ENCODE measurements at regions not wholly inside any gene's neighbourhood (a gene's known extent, or its start where the extent isn't known, plus 50 kb on each side); places are given as distances from the start of the nearest gene placed in this dataset.

DNA sequence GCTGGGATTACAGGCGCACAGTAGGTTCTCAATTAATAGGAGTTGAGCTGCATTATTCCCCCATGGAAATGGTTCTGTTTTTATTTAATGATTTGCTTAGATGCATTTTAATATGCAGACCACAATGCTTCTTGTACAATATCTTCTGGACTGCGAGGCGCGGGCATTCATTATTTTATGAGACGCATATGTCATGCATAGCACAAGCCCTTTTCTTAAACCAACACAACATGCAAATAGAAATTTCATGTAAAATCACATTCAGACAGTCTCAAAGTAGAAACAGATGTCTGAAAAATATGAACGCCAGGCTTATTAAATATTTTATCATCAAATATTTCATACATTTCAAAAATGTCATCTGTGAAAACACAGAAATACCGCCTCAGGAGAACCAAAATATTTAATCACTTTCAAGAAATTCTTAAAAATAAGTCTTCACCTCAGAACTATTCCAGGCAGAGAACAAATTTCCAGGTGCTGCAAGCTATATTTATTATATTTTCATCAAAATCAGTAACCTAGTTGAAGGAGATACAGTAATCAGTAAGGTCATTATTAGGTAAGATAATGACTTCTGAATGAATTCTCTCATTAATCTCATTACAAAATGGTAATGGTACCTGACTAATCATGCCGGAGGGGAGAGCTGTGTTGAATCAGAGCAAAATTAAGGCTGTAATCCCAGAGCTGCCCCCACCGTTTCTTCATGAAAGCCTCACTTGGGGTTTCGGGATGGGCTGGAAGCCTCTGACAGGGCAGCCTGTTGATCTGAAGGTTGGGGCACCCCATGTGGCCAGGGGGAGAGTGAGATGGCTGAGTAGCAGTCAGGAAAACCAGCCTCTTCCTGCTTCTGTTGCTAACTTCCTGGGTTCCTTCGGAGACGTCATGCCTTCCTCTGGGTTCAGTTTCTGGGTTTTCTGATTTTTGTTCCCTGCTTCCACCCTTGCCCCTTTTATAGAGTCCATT lies 133.9 kb upstream of the ZNF618 start:
- DNase-seq (ENCODE audit: low read depth in 1 of 2, low spot score in 1 of 2), result no peak
- no peak for TF ChIP-seq JUND (IDR thresholded peaks at IDR 0.05; ENCODE audit: low read depth)
- in situ Hi-C loops (cut with HindIII; ENCODE audit: low pct_unique_long_range_greater_than_20kb, low sequenced_read_pairs), result no loop called here

DNA sequence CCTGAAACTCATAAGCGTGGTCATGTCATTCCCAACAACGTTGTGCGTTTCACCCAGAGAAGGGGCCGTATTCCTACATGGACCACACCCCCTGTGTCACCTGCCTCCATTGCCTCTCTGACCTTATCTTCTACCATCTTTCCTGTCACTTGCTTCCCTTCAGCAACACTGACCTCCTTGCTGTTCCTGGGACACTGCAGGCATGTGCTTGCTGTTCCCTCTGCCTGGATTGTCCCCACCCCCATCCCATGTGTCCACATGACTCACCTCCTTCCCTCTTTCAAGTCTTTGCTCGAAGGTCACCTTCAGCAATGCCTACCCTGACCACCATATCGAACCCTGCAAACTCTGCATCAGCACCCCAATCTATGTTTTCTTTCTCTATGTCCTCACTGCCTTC lies 133.2 kb upstream of the ZNF618 start:
- in situ Hi-C loops (cut with HindIII; ENCODE audit: low pct_unique_long_range_greater_than_20kb, low sequenced_read_pairs), result no loop called here
- DNase-seq (ENCODE audit: low read depth in 1 of 2, low spot score in 1 of 2), result no peak
- TF ChIP-seq JUND (IDR thresholded peaks at IDR 0.05; ENCODE audit: low read depth), result no peak

DNA sequence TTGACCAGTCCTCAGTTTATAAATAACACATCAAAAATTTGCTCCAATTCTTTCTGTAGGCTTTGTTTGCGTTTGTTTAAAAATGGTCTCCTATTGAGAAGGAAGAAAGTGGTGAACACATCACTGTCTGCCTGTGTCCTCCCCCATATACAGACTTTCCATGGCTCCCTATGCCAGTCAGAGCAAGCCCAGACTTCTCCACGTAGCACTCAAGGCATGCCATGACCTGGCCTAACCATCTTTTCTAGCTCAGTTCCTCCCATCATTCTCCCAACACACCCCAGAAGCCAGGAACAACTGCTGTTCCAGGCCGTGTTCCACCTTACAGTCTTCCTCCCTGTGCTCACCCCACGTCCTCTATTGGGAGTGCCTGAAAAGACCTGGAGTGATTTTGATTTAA lies 129.6 kb upstream of the ZNF618 start:
- in situ Hi-C loops (cut with HindIII; ENCODE audit: low pct_unique_long_range_greater_than_20kb, low sequenced_read_pairs), result no loop called here
- TF ChIP-seq JUND (IDR thresholded peaks at IDR 0.05; ENCODE audit: low read depth), result no peak

DNA sequence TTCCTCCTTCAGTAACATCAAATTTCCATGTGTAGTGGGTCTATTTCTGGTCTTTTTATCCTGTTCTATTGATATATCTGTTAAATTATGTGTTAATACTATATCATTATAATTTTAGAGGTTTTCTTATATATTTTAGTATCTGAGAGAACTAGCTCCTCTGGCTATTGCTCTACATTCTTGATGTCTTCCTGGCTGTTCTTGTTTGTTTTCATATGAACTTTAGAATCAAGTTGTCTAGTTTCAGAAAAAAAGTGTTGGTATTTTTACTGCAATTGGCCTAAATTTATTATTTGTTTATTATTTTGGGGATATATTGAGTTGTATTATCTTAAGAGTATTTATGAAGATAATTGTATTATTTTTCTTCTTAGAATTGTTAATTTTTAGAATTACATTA lies 128.0 kb upstream of the ZNF618 start:
- DNase-seq (ENCODE audit: low read depth in 1 of 2, low spot score in 1 of 2), result no peak
- TF ChIP-seq JUND (IDR thresholded peaks at IDR 0.05; ENCODE audit: low read depth), result no peak
- in situ Hi-C loops (cut with HindIII; ENCODE audit: low pct_unique_long_range_greater_than_20kb, low sequenced_read_pairs), result no loop called here

More for the DNA sequence above, 129.6 kb upstream of the ZNF618 start:
- no peak for DNase-seq (ENCODE audit: low read depth in 1 of 2, low spot score in 1 of 2)

DNA sequence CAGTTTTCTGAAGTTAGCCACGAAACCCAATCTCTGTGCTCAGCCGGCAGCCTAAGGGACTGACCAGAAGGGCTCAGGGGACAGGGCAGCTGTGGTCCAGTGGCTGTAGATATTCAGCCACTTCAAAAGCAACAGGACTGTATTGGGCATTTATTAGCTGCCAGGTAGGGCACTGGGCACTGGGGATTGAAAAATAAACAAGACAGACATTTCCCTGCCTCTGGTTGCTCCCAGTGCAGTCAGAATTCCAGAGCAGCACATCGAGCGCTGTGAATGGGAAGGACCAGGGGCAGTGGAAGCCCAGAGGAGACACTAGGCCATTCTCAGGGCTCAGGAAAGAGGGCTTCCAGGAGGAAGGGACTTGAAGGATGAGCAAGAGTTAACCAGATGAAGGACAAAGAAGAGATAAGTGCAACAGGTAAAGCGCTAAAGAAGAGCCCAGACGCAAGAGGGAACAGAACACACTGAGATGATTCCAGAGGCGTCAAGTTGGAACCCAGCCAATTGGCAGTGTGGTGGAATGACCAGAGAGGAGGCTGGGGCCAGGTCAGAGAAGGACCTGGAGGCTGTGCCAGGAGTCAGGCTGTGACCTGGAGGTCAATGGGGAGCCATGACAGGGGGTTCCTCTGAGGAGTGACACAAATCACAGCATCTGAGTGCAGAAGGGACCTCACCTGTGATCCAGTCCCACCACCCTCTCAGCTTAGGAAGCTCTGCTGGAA lies 122.5 kb upstream of the ZNF618 start:
- no peak for DNase-seq (ENCODE audit: low read depth in 1 of 2, low spot score in 1 of 2)
- TF ChIP-seq JUND (IDR thresholded peaks at IDR 0.05; ENCODE audit: low read depth), result no peak
- in situ Hi-C loops (cut with HindIII; ENCODE audit: low pct_unique_long_range_greater_than_20kb, low sequenced_read_pairs), result no loop called here

DNA sequence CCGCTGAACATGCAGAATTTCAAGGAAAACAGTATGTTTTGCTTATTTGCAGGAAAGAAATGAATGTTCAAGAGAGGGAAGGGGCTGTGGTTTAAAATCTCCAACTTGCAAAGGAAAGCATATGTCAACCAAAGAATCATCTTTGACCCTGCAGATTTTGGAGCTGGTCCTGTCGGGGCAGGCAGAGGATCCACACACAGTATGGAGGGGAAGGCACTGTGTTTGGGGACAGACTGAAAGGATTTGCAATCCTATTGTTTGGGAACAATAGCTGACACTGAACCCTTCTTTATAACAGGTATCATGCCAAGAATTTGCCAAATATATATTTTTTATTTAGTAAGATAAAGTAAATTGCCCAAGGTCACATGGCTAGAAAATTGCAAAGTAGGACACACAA lies 121.4 kb upstream of the ZNF618 start:
- no peak for TF ChIP-seq JUND (IDR thresholded peaks at IDR 0.05; ENCODE audit: low read depth)
- in situ Hi-C loops (cut with HindIII; ENCODE audit: low pct_unique_long_range_greater_than_20kb, low sequenced_read_pairs), result no loop called here
- DNase-seq (ENCODE audit: low read depth in 1 of 2, low spot score in 1 of 2), result no peak

DNA sequence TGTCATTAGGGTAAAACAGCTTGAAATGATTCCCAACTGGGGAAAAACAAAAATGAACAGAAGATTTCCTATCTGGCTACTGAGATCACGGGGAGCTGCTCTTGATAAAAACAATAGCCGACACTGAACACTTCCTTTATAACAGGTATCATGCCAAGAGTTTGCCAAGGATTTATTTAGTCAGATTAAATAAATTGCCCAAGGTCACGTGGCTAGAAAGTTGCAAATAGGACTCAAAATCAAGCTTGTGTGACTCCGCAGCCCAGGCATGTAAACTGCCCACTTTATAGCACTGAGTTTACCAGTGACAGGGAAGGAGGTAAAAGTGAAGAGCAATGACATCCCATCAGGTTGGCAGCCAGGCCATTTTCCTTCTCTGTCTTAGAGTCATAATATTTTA lies 120.7 kb upstream of the ZNF618 start:
- no peak for DNase-seq (ENCODE audit: low read depth in 1 of 2, low spot score in 1 of 2)
- no peak for TF ChIP-seq JUND (IDR thresholded peaks at IDR 0.05; ENCODE audit: low read depth)
- in situ Hi-C loops (cut with HindIII; ENCODE audit: low pct_unique_long_range_greater_than_20kb, low sequenced_read_pairs), result no loop called here

DNA sequence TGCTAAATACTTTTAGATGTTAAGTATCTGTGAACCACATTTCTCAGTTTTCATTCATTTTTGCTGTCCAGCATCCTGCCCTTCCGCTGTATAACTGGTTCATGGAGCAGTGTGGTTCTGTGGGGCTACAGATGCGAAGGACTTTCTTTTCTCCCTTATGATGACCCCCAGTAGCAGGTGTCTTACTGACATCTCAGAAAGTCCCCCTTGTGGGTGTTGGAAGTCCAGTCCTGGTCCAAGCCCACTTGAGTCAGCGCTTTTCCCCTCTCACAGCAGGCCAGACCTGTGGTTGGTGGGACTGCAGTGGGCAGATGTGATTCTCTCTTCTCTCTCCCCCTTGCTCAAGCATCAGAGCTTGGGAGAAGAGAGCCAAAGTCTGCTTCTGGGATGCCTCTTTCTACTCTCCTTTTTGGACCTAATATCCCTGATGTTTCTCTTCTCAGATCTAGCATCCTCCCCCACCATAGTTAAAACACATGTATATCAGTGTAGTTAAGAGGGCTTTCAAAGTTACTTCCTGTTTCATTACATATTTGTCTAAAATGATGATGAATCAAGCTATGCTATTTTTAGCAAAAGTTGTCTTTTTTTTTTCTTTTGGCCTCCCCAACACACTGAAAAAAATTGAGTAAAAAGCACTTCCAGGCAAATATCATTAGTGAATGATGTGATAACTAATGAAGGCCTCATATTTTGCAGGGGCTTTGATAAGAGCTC lies 119.5 kb upstream of the ZNF618 start:
- TF ChIP-seq JUND (IDR thresholded peaks at IDR 0.05; ENCODE audit: low read depth), result no peak
- no peak for DNase-seq (ENCODE audit: low read depth in 1 of 2, low spot score in 1 of 2)
- in situ Hi-C loops (cut with HindIII; ENCODE audit: low pct_unique_long_range_greater_than_20kb, low sequenced_read_pairs), result no loop called here

DNA sequence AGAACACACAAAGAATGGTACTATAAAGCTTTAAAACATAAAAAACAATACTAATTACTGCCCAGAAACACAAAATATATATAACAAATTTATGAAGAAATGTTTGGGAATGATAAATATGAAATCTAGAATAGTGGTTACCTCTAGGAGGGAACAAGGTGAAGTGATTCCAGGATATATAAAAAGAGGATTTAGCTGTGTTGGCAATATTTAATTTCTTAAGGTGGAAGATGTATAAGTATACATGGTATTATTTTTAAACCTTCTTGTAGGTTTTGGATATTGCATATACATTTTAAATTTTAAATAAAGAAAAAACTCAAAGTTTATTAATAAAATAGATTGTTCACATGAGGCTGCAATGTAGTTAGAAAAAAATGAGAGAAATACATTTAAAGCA lies 112.7 kb upstream of the ZNF618 start:
- no peak for TF ChIP-seq JUND (IDR thresholded peaks at IDR 0.05; ENCODE audit: low read depth)
- in situ Hi-C loops (cut with HindIII; ENCODE audit: low pct_unique_long_range_greater_than_20kb, low sequenced_read_pairs), result no loop called here
- no peak for DNase-seq (ENCODE audit: low read depth in 1 of 2, low spot score in 1 of 2)

DNA sequence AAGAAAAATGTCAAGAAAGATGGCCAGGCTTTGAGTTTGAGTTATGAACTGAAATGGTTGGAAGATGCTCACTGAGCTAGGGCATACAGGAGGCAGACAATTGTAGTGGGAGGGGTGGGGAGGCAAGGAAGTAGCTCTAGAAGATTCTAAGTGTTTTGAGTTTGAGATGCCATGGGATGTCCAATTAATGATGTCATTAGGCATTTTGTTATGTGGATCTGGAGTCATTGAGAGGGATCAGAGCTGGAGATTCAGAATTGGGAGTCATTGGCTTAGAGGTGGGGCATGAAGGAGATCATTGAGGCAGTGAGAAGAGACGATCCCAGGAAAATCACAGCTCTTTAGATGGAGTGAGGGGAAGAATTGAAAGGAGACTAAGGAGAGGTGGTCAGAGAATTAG lies 111.5 kb upstream of the ZNF618 start:
- no peak for TF ChIP-seq JUND (IDR thresholded peaks at IDR 0.05; ENCODE audit: low read depth)
- DNase-seq (ENCODE audit: low read depth in 1 of 2, low spot score in 1 of 2), result no peak
- in situ Hi-C loops (cut with HindIII; ENCODE audit: low pct_unique_long_range_greater_than_20kb, low sequenced_read_pairs), result no loop called here

DNA sequence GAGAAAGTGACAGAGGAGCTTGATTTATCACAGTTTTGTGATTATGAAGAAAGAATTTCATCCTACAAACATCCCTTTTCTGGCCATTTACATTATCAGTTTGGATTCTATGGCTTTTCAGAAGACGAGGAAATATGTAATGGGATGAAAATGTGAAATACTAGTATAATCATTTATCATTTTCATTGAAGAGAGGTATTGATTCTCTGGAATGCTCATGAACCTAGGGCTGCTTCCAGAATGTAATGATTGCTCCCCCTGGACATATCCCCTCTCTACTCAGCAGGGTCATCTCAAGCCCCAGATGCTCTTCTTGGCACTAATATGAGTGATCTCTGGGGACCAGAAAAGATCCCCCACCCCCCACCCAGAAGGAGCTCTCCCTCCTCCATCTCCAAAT lies 106.7 kb upstream of the ZNF618 start:
- no peak for DNase-seq (ENCODE audit: low read depth in 1 of 2, low spot score in 1 of 2)
- TF ChIP-seq JUND (IDR thresholded peaks at IDR 0.05; ENCODE audit: low read depth), result no peak
- in situ Hi-C loops (cut with HindIII; ENCODE audit: low pct_unique_long_range_greater_than_20kb, low sequenced_read_pairs), result no loop called here

DNA sequence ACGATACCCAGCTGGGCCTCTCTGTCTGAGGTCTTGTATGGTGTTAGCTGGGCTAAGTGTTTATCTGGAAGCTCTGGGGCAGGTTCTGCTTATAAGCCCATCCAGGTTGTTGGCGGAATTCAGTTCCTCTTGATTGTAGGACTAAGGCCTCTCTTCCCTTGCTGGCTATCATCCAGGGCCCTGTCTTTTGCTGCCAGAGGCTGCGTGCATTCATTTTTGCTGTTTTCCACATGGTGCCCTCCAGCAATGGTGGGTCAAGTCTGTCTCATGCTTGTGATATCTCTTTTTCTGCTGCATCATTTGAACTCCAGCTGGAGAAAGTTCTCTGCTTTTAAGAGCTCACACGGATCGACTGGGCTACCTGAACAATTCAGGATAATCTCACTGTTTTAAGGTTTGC lies 105.7 kb upstream of the ZNF618 start:
- in situ Hi-C loops (cut with HindIII; ENCODE audit: low pct_unique_long_range_greater_than_20kb, low sequenced_read_pairs), result no loop called here
- no peak for DNase-seq (ENCODE audit: low read depth in 1 of 2, low spot score in 1 of 2)
- TF ChIP-seq JUND (IDR thresholded peaks at IDR 0.05; ENCODE audit: low read depth), result no peak

DNA sequence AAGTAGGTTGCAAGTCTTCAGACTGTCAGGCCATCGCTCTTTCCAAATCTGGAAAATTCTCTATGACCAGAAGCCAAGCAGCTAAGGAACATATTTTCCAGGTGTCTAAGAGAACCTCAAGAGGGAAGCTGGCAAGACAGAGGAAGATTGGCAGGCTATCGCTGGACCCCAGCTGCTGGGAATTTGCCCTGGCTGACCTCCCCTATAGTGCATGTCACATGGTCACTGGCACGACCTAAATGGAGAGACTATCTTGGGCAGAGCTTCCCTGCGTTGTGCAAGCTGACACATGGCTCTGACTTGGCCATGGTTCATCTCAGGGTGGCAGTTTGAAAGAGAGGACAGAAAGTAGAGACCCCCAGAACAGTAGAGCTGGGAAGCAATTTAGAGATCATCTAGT lies 104.9 kb upstream of the ZNF618 start:
- in situ Hi-C loops (cut with HindIII; ENCODE audit: low pct_unique_long_range_greater_than_20kb, low sequenced_read_pairs), result no loop called here
- no peak for TF ChIP-seq JUND (IDR thresholded peaks at IDR 0.05; ENCODE audit: low read depth)
- DNase-seq (ENCODE audit: low read depth in 1 of 2, low spot score in 1 of 2), result no peak
